GM12878 (cell line): ENCODE measurements at regions not wholly inside any gene's neighbourhood (a gene's known extent, or its start where the extent isn't known, plus 50 kb on each side); places are given as distances from the start of the nearest gene placed in this dataset.

Experiments used
- BMI1 ChIP-seq: fragments of 450-650 bp; IDR thresholded peaks from 2 replicates; pipeline ENCODE4 v1.6.1; 2016; ENCODE audit warnings: mild to moderate bottlenecking, moderate library complexity, borderline replicate concordance
- EZH2 ChIP-seq: IDR thresholded peaks from 2 replicates; pipeline ENCODE4 v1.6.1; 2012; ENCODE audit warnings: low read depth, mild to moderate bottlenecking, control low read depth, inconsistent platforms, low read length, borderline replicate concordance; ENCODE audit not compliant: control insufficient read depth
- MYC ChIP-seq: IDR thresholded peaks from 2 replicates; pipeline ENCODE4 v1.6.1; 2011; ENCODE audit warnings: mild to moderate bottlenecking, low read length, moderate library complexity, inconsistent platforms; ENCODE audit not compliant: insufficient read depth, insufficient replicate concordance, insufficient read length, severe bottlenecking
- NFYA ChIP-seq: IDR thresholded peaks from 2 replicates; pipeline ENCODE4 v1.6.1; 2011; ENCODE audit warnings: low read depth, mild to moderate bottlenecking, low read length, improper control_type of control experiment, borderline replicate concordance
- TF ChIP-seq, protein P1 (sequence below), 3 experiments: IDR thresholded peaks in 2 of 3; conservative IDR thresholded peaks in 1 of 3; 2 replicates each; pipeline ENCODE4 v1.5.1; 2011; ENCODE audit warnings: low read depth in 3 of 3, low read length in 3 of 3, mild to moderate bottlenecking in 3 of 3, control low read depth in 2 of 3, moderate library complexity in 2 of 3, inconsistent platforms in 1 of 3, mixed read lengths in 1 of 3; ENCODE audit not compliant: control insufficient read depth in 2 of 3, insufficient read depth in 1 of 3; ENCODE audit errors: extremely low read depth in 1 of 3
- TF ChIP-seq, protein P2 (sequence below): IDR thresholded peaks from 2 replicates; pipeline ENCODE4 v1.6.1; 2012; ENCODE audit warnings: low read depth, low read length, improper control_type of control experiment

DNA sequence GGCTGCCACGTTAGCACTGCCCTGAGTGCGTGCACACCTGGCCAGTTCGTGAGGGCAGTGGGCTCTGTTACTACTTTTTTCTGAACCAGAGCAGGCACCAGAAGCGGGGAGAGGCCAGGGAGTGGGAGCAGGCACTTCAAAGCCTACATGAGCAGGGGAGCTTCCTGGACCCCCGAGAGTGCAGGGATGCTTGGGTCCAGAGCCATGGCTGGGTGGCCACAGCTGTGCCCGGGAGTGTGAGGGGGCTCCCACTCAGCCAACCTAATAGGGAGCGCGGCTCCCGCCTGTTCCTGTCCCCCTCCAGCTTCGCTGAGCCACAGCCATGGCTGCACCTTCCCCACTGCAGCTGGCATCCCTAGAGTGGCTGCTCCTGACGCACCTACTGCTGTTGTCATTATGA, 1423.3 kb downstream of the SI start:
- TF ChIP-seq, protein P1, sequence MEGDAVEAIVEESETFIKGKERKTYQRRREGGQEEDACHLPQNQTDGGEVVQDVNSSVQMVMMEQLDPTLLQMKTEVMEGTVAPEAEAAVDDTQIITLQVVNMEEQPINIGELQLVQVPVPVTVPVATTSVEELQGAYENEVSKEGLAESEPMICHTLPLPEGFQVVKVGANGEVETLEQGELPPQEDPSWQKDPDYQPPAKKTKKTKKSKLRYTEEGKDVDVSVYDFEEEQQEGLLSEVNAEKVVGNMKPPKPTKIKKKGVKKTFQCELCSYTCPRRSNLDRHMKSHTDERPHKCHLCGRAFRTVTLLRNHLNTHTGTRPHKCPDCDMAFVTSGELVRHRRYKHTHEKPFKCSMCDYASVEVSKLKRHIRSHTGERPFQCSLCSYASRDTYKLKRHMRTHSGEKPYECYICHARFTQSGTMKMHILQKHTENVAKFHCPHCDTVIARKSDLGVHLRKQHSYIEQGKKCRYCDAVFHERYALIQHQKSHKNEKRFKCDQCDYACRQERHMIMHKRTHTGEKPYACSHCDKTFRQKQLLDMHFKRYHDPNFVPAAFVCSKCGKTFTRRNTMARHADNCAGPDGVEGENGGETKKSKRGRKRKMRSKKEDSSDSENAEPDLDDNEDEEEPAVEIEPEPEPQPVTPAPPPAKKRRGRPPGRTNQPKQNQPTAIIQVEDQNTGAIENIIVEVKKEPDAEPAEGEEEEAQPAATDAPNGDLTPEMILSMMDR (IDR thresholded peaks at IDR 0.05 in 2 of 3, conservative IDR thresholded peaks at IDR 0.05 in 1 of 3; ENCODE audit: control insufficient read depth in 2 of 3, extremely low read depth in 1 of 3, insufficient read depth in 1 of 3, low read depth in 3 of 3, low read length in 3 of 3) = no peak
- TF ChIP-seq BMI1 (no peak), EZH2 (no peak), MYC (no peak), NFYA (no peak)
- TF ChIP-seq, protein P2, sequence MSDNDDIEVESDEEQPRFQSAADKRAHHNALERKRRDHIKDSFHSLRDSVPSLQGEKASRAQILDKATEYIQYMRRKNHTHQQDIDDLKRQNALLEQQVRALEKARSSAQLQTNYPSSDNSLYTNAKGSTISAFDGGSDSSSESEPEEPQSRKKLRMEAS = no peak
